Right lobe of liver (tissue), 4 donors: ENCODE measurements at regions not wholly inside any gene's neighbourhood (a gene's known extent, or its start where the extent isn't known, plus 50 kb on each side); places are given as distances from the start of the nearest gene placed in this dataset.

Source experiments
- POLR2A ChIP-seq: fragments of 450-650 bp; IDR thresholded peaks from one replicate; pipeline ENCODE4 v1.6.1; 2017; ENCODE audit warnings: antibody characterized with exemption, mild to moderate bottlenecking
- TF ChIP-seq, protein P1 (sequence below), 4 donors: fragments of 200-600 bp in 3 of 4; fragments of 450-650 bp in 1 of 4; IDR thresholded peaks; one replicate each; pipeline versions ENCODE4 v1.5.1 to v1.8.0; 2016 to 2022; ENCODE audit warnings: antibody characterized with exemption in 4 of 4, mild to moderate bottlenecking in 2 of 4
- donor health status: DM: no; HTN: no; CAD: no.
- donor health status: DM: no; HTN: no; CAD: no.
- donor health status: DM: no; HTN: yes; CAD: no.

DNA sequence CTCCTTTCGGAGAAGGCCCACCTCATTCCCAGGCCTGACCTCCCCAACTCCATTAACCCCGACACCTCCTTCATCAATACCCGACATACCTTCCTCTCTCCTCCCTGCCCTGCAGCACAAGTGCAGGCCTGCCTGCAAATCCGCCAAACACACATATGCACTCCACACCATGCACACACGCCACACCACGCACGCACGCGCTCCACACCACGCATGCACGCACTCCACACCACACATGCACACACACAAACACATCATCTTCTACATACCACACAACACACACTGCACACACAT is 629.6 kb downstream of the TBC1D22A start:
- TF ChIP-seq, protein P1, sequence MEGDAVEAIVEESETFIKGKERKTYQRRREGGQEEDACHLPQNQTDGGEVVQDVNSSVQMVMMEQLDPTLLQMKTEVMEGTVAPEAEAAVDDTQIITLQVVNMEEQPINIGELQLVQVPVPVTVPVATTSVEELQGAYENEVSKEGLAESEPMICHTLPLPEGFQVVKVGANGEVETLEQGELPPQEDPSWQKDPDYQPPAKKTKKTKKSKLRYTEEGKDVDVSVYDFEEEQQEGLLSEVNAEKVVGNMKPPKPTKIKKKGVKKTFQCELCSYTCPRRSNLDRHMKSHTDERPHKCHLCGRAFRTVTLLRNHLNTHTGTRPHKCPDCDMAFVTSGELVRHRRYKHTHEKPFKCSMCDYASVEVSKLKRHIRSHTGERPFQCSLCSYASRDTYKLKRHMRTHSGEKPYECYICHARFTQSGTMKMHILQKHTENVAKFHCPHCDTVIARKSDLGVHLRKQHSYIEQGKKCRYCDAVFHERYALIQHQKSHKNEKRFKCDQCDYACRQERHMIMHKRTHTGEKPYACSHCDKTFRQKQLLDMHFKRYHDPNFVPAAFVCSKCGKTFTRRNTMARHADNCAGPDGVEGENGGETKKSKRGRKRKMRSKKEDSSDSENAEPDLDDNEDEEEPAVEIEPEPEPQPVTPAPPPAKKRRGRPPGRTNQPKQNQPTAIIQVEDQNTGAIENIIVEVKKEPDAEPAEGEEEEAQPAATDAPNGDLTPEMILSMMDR (IDR thresholded peaks at IDR 0.05), result no peak
- TF ChIP-seq POLR2A, result no peak
